ENCODE measurements at regions not wholly inside any gene's neighbourhood (a gene's known extent, or its start where the extent isn't known, plus 50 kb on each side); places are given as distances from the start of the nearest gene placed in this dataset.

DNA sequence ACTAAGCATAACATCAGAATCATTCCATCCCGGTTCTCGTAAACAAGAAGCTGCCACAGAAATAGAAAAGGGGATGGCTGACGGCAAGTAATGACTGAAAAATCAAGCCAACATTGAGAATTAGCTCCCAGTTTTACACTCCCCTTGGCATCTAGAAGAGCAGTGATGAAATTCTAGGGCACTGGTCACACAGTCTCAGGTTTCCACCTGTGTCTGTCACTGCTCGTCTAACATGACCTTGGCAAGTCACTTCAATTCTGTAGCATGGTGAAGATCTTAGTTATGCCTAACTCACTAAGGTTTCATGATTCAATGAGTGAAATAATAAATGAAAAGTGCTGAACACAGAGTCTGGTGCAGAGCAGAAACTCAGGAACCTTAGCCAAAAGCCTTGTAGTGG is 272.3 kb upstream of the ARRDC4 start (continued):
- TF ChIP-seq ZNF584 (CRISPR knock-in tag; IDR thresholded peaks at IDR 0.05; ENCODE audit: low read depth) = no peak
- TF ChIP-seq FIP1L1 (IDR thresholded peaks at IDR 0.05; ENCODE audit: low read depth, low read length, poor library complexity, severe bottlenecking) = no peak
- TF ChIP-seq, protein P1, sequence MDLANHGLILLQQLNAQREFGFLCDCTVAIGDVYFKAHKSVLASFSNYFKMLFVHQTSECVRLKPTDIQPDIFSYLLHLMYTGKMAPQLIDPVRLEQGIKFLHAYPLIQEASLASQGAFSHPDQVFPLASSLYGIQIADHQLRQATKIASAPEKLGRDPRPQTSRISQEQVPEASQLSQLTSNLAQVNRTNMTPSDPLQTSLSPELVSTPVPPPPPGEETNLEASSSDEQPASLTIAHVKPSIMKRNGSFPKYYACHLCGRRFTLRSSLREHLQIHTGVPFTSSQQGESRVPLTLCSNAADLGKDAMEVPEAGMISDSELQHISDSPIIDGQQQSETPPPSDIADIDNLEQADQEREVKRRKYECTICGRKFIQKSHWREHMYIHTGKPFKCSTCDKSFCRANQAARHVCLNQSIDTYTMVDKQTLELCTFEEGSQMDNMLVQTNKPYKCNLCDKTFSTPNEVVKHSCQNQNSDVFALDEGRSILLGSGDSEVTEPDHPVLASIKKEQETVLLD (IDR thresholded peaks at IDR 0.05) = no peak
- TF ChIP-seq, protein P2, sequence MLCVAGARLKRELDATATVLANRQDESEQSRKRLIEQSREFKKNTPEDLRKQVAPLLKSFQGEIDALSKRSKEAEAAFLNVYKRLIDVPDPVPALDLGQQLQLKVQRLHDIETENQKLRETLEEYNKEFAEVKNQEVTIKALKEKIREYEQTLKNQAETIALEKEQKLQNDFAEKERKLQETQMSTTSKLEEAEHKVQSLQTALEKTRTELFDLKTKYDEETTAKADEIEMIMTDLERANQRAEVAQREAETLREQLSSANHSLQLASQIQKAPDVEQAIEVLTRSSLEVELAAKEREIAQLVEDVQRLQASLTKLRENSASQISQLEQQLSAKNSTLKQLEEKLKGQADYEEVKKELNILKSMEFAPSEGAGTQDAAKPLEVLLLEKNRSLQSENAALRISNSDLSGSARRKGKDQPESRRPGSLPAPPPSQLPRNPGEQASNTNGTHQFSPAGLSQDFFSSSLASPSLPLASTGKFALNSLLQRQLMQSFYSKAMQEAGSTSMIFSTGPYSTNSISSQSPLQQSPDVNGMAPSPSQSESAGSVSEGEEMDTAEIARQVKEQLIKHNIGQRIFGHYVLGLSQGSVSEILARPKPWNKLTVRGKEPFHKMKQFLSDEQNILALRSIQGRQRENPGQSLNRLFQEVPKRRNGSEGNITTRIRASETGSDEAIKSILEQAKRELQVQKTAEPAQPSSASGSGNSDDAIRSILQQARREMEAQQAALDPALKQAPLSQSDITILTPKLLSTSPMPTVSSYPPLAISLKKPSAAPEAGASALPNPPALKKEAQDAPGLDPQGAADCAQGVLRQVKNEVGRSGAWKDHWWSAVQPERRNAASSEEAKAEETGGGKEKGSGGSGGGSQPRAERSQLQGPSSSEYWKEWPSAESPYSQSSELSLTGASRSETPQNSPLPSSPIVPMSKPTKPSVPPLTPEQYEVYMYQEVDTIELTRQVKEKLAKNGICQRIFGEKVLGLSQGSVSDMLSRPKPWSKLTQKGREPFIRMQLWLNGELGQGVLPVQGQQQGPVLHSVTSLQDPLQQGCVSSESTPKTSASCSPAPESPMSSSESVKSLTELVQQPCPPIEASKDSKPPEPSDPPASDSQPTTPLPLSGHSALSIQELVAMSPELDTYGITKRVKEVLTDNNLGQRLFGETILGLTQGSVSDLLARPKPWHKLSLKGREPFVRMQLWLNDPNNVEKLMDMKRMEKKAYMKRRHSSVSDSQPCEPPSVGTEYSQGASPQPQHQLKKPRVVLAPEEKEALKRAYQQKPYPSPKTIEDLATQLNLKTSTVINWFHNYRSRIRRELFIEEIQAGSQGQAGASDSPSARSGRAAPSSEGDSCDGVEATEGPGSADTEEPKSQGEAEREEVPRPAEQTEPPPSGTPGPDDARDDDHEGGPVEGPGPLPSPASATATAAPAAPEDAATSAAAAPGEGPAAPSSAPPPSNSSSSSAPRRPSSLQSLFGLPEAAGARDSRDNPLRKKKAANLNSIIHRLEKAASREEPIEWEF (CRISPR knock-in tag; IDR thresholded peaks at IDR 0.05) = no peak
- TF ChIP-seq, protein P3, sequence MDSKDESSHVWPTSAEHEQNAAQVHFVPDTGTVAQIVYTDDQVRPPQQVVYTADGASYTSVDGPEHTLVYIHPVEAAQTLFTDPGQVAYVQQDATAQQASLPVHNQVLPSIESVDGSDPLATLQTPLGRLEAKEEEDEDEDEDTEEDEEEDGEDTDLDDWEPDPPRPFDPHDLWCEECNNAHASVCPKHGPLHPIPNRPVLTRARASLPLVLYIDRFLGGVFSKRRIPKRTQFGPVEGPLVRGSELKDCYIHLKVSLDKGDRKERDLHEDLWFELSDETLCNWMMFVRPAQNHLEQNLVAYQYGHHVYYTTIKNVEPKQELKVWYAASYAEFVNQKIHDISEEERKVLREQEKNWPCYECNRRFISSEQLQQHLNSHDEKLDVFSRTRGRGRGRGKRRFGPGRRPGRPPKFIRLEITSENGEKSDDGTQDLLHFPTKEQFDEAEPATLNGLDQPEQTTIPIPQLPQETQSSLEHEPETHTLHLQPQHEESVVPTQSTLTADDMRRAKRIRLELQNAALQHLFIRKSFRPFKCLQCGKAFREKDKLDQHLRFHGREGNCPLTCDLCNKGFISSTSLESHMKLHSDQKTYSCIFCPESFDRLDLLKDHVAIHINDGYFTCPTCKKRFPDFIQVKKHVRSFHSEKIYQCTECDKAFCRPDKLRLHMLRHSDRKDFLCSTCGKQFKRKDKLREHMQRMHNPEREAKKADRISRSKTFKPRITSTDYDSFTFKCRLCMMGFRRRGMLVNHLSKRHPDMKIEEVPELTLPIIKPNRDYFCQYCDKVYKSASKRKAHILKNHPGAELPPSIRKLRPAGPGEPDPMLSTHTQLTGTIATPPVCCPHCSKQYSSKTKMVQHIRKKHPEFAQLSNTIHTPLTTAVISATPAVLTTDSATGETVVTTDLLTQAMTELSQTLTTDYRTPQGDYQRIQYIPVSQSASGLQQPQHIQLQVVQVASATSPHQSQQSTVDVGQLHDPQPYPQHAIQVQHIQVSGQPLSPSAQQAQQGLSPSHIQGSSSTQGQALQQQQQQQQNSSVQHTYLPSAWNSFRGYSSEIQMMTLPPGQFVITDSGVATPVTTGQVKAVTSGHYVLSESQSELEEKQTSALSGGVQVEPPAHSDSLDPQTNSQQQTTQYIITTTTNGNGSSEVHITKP (IDR thresholded peaks at IDR 0.05; ENCODE audit: partially characterized antibody) = no peak
- TF ChIP-seq, protein P4, sequence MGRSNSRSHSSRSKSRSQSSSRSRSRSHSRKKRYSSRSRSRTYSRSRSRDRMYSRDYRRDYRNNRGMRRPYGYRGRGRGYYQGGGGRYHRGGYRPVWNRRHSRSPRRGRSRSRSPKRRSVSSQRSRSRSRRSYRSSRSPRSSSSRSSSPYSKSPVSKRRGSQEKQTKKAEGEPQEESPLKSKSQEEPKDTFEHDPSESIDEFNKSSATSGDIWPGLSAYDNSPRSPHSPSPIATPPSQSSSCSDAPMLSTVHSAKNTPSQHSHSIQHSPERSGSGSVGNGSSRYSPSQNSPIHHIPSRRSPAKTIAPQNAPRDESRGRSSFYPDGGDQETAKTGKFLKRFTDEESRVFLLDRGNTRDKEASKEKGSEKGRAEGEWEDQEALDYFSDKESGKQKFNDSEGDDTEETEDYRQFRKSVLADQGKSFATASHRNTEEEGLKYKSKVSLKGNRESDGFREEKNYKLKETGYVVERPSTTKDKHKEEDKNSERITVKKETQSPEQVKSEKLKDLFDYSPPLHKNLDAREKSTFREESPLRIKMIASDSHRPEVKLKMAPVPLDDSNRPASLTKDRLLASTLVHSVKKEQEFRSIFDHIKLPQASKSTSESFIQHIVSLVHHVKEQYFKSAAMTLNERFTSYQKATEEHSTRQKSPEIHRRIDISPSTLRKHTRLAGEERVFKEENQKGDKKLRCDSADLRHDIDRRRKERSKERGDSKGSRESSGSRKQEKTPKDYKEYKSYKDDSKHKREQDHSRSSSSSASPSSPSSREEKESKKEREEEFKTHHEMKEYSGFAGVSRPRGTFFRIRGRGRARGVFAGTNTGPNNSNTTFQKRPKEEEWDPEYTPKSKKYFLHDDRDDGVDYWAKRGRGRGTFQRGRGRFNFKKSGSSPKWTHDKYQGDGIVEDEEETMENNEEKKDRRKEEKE (IDR thresholded peaks at IDR 0.05; ENCODE audit: borderline replicate concordance in 1 of 2, control insufficient read depth in 1 of 2, low read depth in 2 of 2, low read length in 1 of 2) = no peak

All from K562 (cell line).